ENCODE measurements at regions not wholly inside any gene's neighbourhood (a gene's known extent, or its start where the extent isn't known, plus 50 kb on each side); places are given as distances from the start of the nearest gene placed in this dataset.

- TF ChIP-seq CTCF (IDR thresholded peaks at IDR 0.05) (no peak), POLR2A (IDR thresholded peaks at IDR 0.05) (no peak)
Measured at GRCh38 chr13:59562924-59563323, 600.8 kb downstream of the DIAPH3 start.
